NCI-H460 (cell line): ENCODE measurements at regions not wholly inside any gene's neighbourhood (a gene's known extent, or its start where the extent isn't known, plus 50 kb on each side); places are given as distances from the start of the nearest gene placed in this dataset.

Experiments used
- small RNA-seq, 2 experiments: library from RNA; depleted of rRNA; stranded (forward); fragments of <200 nt; gene quantifications; one replicate each; pipeline ENCODE3, GENCODE V24; 2014

Small RNA genes in the stretch of these regions (small RNA-seq; reads per million reads assigned to genes)
- 0 reads per million in 2 experiments for gene RNU6-737P
